ENCODE measurements at regions not wholly inside any gene's neighbourhood (a gene's known extent, or its start where the extent isn't known, plus 50 kb on each side); places are given as distances from the start of the nearest gene placed in this dataset.

DNA sequence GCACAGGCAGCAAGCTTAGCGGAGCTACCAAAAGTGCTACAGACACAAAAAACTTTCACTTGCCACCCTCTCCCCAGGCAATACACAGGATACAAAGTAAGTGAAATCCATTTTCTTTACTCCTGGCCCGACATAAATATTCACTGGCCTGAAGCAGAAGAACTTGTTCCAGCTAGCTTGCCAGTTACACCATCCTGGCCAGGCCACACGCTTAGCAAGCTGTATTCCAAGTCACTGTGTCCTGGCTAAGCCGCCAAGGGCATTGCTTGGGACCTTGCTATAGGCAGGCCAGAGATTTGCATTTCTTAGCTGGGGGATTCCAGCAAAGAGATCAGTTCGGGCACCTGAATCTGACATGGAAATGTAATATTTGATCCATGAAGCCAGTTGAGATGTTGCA lies 71.0 kb upstream of the SLC1A3 start:
- BruUV-seq (replicated peaks): no TSS peak
- no peak overlapping the region for H3K27ac Mint-ChIP-seq (ENCODE audit: unreplicated experiment)
- no peak overlapping the region for H3K4me3 Mint-ChIP-seq (ENCODE audit: low read depth, unreplicated experiment)
- intact Hi-C loops (cut with micrococcal nuclease; ENCODE audit: unreplicated experiment): no loop called here
- peaks cover 16% of the 10 kb centered on the region for H3K27me3 Mint-ChIP-seq (ENCODE audit: unreplicated experiment)
- CTCF ChIA-PET: no interaction called here
- no peak for TF ChIP-seq CTCF (IDR thresholded peaks at IDR 0.05; ENCODE audit: unreplicated experiment)
- no peaks in the 10 kb centered on the region for H3K4me1 Mint-ChIP-seq (ENCODE audit: low read depth, unreplicated experiment)
- H3K36me3 Mint-ChIP-seq (ENCODE audit: insufficient read depth, unreplicated experiment): no peaks in the 10 kb centered on the region
- H3K9me3 Mint-ChIP-seq (ENCODE audit: low read depth, unreplicated experiment): no peaks in the 10 kb centered on the region
- no peak for DNase-seq

- no TSS peak for BruUV-seq (replicated peaks)
- intact Hi-C loops (cut with micrococcal nuclease; ENCODE audit: unreplicated experiment): no loop called here
- Mint-ChIP-seq H3K27me3 (ENCODE audit: unreplicated experiment) (peaks cover 11% of the 10 kb centered on the region), H3K36me3 (ENCODE audit: insufficient read depth, unreplicated experiment) (no peaks in the 10 kb centered on the region), H3K4me3 (ENCODE audit: low read depth, unreplicated experiment) (no peak overlapping the region), H3K27ac (ENCODE audit: unreplicated experiment) (no peak overlapping the region), H3K9me3 (ENCODE audit: low read depth, unreplicated experiment) (no peaks in the 10 kb centered on the region), H3K4me1 (ENCODE audit: low read depth, unreplicated experiment) (no peaks in the 10 kb centered on the region)
- CTCF ChIA-PET: no interaction called here
- no peak for TF ChIP-seq CTCF (IDR thresholded peaks at IDR 0.05; ENCODE audit: unreplicated experiment)
- no peak for DNase-seq
Observed at GRCh38 chr5:36535859-36536615, 70.4 kb upstream of the SLC1A3 start.

GRCh38 chr5:36536616-36537005 lies 69.8 kb upstream of the SLC1A3 start:
- Mint-ChIP-seq H3K4me1 (ENCODE audit: low read depth, unreplicated experiment) (no peaks in the 10 kb centered on the region), H3K27me3 (ENCODE audit: unreplicated experiment) (peaks cover 5% of the 10 kb centered on the region), H3K4me3 (ENCODE audit: low read depth, unreplicated experiment) (no peak overlapping the region), H3K9me3 (ENCODE audit: low read depth, unreplicated experiment) (no peaks in the 10 kb centered on the region), H3K36me3 (ENCODE audit: insufficient read depth, unreplicated experiment) (no peaks in the 10 kb centered on the region), H3K27ac (ENCODE audit: unreplicated experiment) (no peak overlapping the region)
- CTCF ChIA-PET: no interaction called here
- no TSS peak for BruUV-seq (replicated peaks)
- intact Hi-C loops (cut with micrococcal nuclease; ENCODE audit: unreplicated experiment): no loop called here
- TF ChIP-seq CTCF (IDR thresholded peaks at IDR 0.05; ENCODE audit: unreplicated experiment): no peak
- DNase-seq: no peak

DNA sequence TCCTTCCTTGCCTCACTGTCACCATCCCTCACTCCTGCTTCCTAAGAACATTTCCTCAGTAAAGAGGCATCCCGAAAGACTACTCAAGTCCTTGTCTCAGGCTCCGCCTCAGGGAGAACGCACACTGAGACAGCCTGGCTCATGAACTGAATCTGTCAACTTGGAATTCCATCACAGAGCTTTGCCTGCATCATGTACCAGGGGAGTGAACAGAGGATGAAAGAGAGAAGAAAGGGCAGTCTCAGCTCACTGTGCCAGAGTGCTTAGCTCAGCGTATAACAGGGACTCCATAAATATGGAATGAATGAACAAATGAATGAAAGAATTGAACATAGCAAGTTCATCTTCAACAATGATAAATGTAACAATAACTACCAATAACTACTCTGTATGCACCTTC lies 68.7 kb upstream of the SLC1A3 start:
- Mint-ChIP-seq H3K27ac (ENCODE audit: unreplicated experiment) (no peak overlapping the region), H3K36me3 (ENCODE audit: insufficient read depth, unreplicated experiment) (no peaks in the 10 kb centered on the region), H3K27me3 (ENCODE audit: unreplicated experiment) (no peaks in the 10 kb centered on the region), H3K9me3 (ENCODE audit: low read depth, unreplicated experiment) (no peaks in the 10 kb centered on the region), H3K4me1 (ENCODE audit: low read depth, unreplicated experiment) (no peaks in the 10 kb centered on the region), H3K4me3 (ENCODE audit: low read depth, unreplicated experiment) (no peak overlapping the region)
- DNase-seq: no peak
- no TSS peak for BruUV-seq (replicated peaks)
- no peak for TF ChIP-seq CTCF (IDR thresholded peaks at IDR 0.05; ENCODE audit: unreplicated experiment)
- CTCF ChIA-PET: no interaction called here
- intact Hi-C loops (cut with micrococcal nuclease; ENCODE audit: unreplicated experiment): no loop called here
